Neural cell (in vitro differentiated cells): ENCODE measurements at regions not wholly inside any gene's neighbourhood (a gene's known extent, or its start where the extent isn't known, plus 50 kb on each side); places are given as distances from the start of the nearest gene placed in this dataset.

ENCODE experiments used
- H2AFZ ChIP-seq: fragments of 200-600, 300-800 bp; sonication (generic), shearing (Covaris generic); 2 replicates; pipeline ENCODE4 v1.6.0; 2014; ENCODE audit warnings: low read depth, mild to moderate bottlenecking, antibody characterized with exemption, low read length, moderate library complexity
- H3F3A ChIP-seq: fragments of 200-600 bp; shearing (Covaris generic); 2 replicates; pipeline ENCODE4 v1.6.1; 2016; ENCODE audit warnings: mild to moderate bottlenecking, moderate library complexity, mixed read lengths, antibody characterized with exemption, low read length; ENCODE audit not compliant: insufficient read depth, poor library complexity, severe bottlenecking
- H3K27ac ChIP-seq: fragments of 200-600, 300-800 bp; sonication (generic), shearing (Covaris generic); 2 replicates; pipeline ENCODE4 v1.5.1; 2014; ENCODE audit warnings: mild to moderate bottlenecking, low read length, moderate library complexity
- H3K27me3 ChIP-seq: fragments of 300-800, 200-600 bp; sonication (generic), shearing (Covaris generic); 2 replicates; pipeline ENCODE4 v1.6.0; 2014; ENCODE audit warnings: mild to moderate bottlenecking, low read depth, low read length, moderate library complexity; ENCODE audit not compliant: insufficient read depth
- H3K36me3 ChIP-seq: fragments of 300-800, 200-600 bp; sonication (generic), shearing (Covaris generic); 2 replicates; pipeline ENCODE4 v1.5.1; 2014; ENCODE audit warnings: mild to moderate bottlenecking, antibody characterized with exemption, low read length, moderate library complexity; ENCODE audit not compliant: insufficient read depth
- H3K4me2 ChIP-seq: fragments of 300-800, 200-600 bp; sonication (generic), shearing (Covaris generic); 2 replicates; pipeline ENCODE4 v1.6.0; 2014; ENCODE audit warnings: mild to moderate bottlenecking, low read length
- H3K4me3 ChIP-seq: fragments of 300-800, 200-600 bp; sonication (generic), shearing (Covaris generic); 2 replicates; pipeline ENCODE4 v1.5.1; 2014; ENCODE audit warnings: mild to moderate bottlenecking, low read length, moderate library complexity
- H3K79me2 ChIP-seq: fragments of 200-600 bp; shearing (Covaris generic); replicated peaks from 2 replicates; pipeline ENCODE4 v1.6.0; 2014; ENCODE audit warnings: mild to moderate bottlenecking, low read length, moderate library complexity; ENCODE audit not compliant: insufficient read depth
- H3K9ac ChIP-seq: fragments of 300-800, 200-600 bp; sonication (generic), shearing (Covaris generic); 2 replicates; pipeline ENCODE4 v1.6.1; 2016; ENCODE audit warnings: mild to moderate bottlenecking, low read length, mixed read lengths
- H3K9me2 ChIP-seq: fragments of 200-600 bp; shearing (Covaris generic); 2 replicates; pipeline ENCODE4 v1.6.1; 2016; ENCODE audit warnings: mild to moderate bottlenecking, low read length, mixed read lengths; ENCODE audit not compliant: insufficient read depth
- H3K9me3 ChIP-seq: fragments of 200-600, 300-800 bp; sonication (generic), shearing (Covaris generic); 2 replicates; pipeline ENCODE4 v1.6.1; 2016; ENCODE audit warnings: mild to moderate bottlenecking, mixed run types, low read length, moderate library complexity, mixed read lengths
- H4K20me1 ChIP-seq: fragments of 200-600 bp; shearing (Covaris generic); 2 replicates; pipeline ENCODE4 v1.6.1; 2016; ENCODE audit warnings: mild to moderate bottlenecking, mixed run types; ENCODE audit not compliant: insufficient read depth
- EP300 ChIP-seq: fragments of 450-650 bp; conservative IDR thresholded peaks from 2 replicates; pipeline ENCODE4 v1.6.1; 2014; ENCODE audit warnings: antibody characterized with exemption, mild to moderate bottlenecking, moderate library complexity; ENCODE audit not compliant: poor library complexity, severe bottlenecking
- EZH2 ChIP-seq: fragments of 200-600, 300-800 bp; shearing (Covaris generic), sonication (generic); IDR thresholded peaks from 2 replicates; pipeline ENCODE4 v1.6.1; 2014; ENCODE audit warnings: antibody characterized with exemption, low read length, borderline replicate concordance, mild to moderate bottlenecking; ENCODE audit not compliant: insufficient read depth, poor library complexity, severe bottlenecking
- MXI1 ChIP-seq: fragments of 450-650 bp; conservative IDR thresholded peaks from 2 replicates; pipeline ENCODE4 v1.6.1; 2014; ENCODE audit warnings: antibody characterized with exemption, mild to moderate bottlenecking; ENCODE audit not compliant: poor library complexity, severe bottlenecking
- POLR2AphosphoS5 ChIP-seq: IDR thresholded peaks from 2 replicates; pipeline ENCODE4 v1.6.1; 2012
- RAD21 ChIP-seq: fragments of 450-650 bp; conservative IDR thresholded peaks from 2 replicates; pipeline ENCODE4 v1.6.1; 2014; ENCODE audit warnings: antibody characterized with exemption, mild to moderate bottlenecking, moderate library complexity
- SMC3 ChIP-seq: fragments of 450-650 bp; conservative IDR thresholded peaks from 2 replicates; pipeline ENCODE4 v1.6.1; 2014; ENCODE audit warnings: antibody characterized with exemption, mild to moderate bottlenecking, moderate library complexity; ENCODE audit not compliant: poor library complexity
- TAF1 ChIP-seq: IDR thresholded peaks from 2 replicates; pipeline ENCODE4 v1.6.1; 2012; ENCODE audit warnings: low read depth
- TF ChIP-seq, protein P1 (sequence below): fragments of 450-650 bp; IDR thresholded peaks from 2 replicates; pipeline ENCODE4 v1.5.1; 2014; ENCODE audit warnings: antibody characterized with exemption, mild to moderate bottlenecking, moderate library complexity; ENCODE audit not compliant: poor library complexity, severe bottlenecking
- TF ChIP-seq, protein P2 (sequence below): IDR thresholded peaks from 2 replicates; pipeline ENCODE4 v1.6.1; 2012; ENCODE audit warnings: borderline replicate concordance

DNA sequence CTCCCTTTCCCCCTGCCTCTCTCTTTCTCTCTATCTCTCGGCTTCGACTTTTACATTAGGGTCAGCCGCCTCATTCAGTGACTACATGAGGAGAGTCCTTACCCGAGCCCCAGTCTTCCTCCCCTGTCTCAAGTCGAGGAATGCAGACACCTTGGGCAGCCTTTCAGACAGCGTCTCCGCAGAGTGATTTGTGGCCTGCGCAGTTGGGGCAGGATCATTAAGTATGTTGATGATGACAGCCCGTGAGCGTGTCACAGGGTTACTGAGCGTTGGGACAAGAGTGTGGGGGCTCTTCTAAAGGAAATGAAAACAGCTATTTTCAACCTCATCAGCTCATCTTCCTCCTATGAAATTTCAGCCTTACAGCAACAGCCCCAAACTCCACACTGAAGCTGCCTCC lies 312.1 kb upstream of the GATB start:
- Histone ChIP-seq H3K4me3 (no peak overlapping the region), H2AFZ (no peak overlapping the region)
- TF ChIP-seq EP300: no peak
- TF ChIP-seq SMC3: no peak
- TF ChIP-seq, protein P1, sequence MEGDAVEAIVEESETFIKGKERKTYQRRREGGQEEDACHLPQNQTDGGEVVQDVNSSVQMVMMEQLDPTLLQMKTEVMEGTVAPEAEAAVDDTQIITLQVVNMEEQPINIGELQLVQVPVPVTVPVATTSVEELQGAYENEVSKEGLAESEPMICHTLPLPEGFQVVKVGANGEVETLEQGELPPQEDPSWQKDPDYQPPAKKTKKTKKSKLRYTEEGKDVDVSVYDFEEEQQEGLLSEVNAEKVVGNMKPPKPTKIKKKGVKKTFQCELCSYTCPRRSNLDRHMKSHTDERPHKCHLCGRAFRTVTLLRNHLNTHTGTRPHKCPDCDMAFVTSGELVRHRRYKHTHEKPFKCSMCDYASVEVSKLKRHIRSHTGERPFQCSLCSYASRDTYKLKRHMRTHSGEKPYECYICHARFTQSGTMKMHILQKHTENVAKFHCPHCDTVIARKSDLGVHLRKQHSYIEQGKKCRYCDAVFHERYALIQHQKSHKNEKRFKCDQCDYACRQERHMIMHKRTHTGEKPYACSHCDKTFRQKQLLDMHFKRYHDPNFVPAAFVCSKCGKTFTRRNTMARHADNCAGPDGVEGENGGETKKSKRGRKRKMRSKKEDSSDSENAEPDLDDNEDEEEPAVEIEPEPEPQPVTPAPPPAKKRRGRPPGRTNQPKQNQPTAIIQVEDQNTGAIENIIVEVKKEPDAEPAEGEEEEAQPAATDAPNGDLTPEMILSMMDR: no peak
- TF ChIP-seq RAD21: no peak
- TF ChIP-seq POLR2AphosphoS5: no peak
- no peak for TF ChIP-seq EZH2
- no peak for TF ChIP-seq MXI1
- TF ChIP-seq, protein P2, sequence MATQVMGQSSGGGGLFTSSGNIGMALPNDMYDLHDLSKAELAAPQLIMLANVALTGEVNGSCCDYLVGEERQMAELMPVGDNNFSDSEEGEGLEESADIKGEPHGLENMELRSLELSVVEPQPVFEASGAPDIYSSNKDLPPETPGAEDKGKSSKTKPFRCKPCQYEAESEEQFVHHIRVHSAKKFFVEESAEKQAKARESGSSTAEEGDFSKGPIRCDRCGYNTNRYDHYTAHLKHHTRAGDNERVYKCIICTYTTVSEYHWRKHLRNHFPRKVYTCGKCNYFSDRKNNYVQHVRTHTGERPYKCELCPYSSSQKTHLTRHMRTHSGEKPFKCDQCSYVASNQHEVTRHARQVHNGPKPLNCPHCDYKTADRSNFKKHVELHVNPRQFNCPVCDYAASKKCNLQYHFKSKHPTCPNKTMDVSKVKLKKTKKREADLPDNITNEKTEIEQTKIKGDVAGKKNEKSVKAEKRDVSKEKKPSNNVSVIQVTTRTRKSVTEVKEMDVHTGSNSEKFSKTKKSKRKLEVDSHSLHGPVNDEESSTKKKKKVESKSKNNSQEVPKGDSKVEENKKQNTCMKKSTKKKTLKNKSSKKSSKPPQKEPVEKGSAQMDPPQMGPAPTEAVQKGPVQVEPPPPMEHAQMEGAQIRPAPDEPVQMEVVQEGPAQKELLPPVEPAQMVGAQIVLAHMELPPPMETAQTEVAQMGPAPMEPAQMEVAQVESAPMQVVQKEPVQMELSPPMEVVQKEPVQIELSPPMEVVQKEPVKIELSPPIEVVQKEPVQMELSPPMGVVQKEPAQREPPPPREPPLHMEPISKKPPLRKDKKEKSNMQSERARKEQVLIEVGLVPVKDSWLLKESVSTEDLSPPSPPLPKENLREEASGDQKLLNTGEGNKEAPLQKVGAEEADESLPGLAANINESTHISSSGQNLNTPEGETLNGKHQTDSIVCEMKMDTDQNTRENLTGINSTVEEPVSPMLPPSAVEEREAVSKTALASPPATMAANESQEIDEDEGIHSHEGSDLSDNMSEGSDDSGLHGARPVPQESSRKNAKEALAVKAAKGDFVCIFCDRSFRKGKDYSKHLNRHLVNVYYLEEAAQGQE: no peak
- TF ChIP-seq TAF1: no peak

DNA sequence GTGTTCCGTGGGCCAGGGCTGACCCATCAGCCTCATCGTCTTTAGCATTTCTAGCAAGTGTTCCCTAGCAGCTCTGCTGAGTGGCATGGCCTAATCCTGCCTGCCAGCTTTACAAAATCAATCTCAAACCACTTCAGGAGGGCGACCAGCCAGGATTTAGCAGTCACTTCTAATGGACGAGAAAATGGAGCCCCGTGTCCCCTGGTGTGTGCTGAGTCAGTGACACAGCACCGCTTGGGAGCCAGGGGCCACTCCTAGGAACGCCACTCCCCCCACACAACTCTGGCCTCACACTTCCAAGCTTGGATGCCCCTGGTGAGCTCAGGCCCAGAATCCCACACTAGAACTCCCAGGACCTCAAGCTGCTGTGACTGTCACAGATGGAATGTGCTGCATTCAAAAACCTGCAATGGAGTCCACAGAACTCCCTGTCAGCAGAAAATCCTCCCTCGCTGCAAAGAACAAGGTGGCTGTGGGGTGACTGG lies 311.2 kb upstream of the GATB start:
- Histone ChIP-seq H3K4me3 (no peak overlapping the region), H3K4me2 (no peak overlapping the region), H3K27ac (no peak overlapping the region), H2AFZ (no peak overlapping the region), H3K9me3 (no peaks in the 10 kb centered on the region), H3K36me3 (no peaks in the 10 kb centered on the region), H3K79me2 (no peaks in the 10 kb centered on the region), H3K27me3 (no peaks in the 10 kb centered on the region), H3F3A (no peaks in the 10 kb centered on the region), H3K9me2 (no peaks in the 10 kb centered on the region), H3K9ac (no peak overlapping the region), H4K20me1 (no peaks in the 10 kb centered on the region)
- TF ChIP-seq SMC3 (no peak), RAD21 (no peak), TAF1 (no peak), MXI1 (no peak), POLR2AphosphoS5 (no peak)
- TF ChIP-seq, protein P2: no peak
- TF ChIP-seq, protein P1: no peak

More for the DNA sequence above, 312.1 kb upstream of the GATB start:
- H3K36me3 ChIP-seq: no peaks in the 10 kb centered on the region
- no peak overlapping the region for H3K9ac ChIP-seq
- H3K4me2 ChIP-seq: no peak overlapping the region
- H4K20me1 ChIP-seq: no peaks in the 10 kb centered on the region
- no peaks in the 10 kb centered on the region for H3K27me3 ChIP-seq
- no peaks in the 10 kb centered on the region for H3F3A ChIP-seq
- H3K27ac ChIP-seq: no peak overlapping the region
- no peaks in the 10 kb centered on the region for H3K9me2 ChIP-seq
- H3K9me3 ChIP-seq: no peaks in the 10 kb centered on the region
- no peaks in the 10 kb centered on the region for H3K79me2 ChIP-seq
